ENCODE measurements at regions not wholly inside any gene's neighbourhood (a gene's known extent, or its start where the extent isn't known, plus 50 kb on each side); places are given as distances from the start of the nearest gene placed in this dataset.

- TF ChIP-seq CTCF (IDR thresholded peaks at IDR 0.05): no peak
- TF ChIP-seq ZFX (IDR thresholded peaks at IDR 0.05; ENCODE audit: borderline replicate concordance): no peak
These were observed 97.2 kb upstream of the BASP1 start for GRCh38 chr5:17120209-17120608.

All from 22Rv1 (cell line).